IgD-negative memory B cell (primary cell): ENCODE measurements at regions not wholly inside any gene's neighbourhood (a gene's known extent, or its start where the extent isn't known, plus 50 kb on each side); places are given as distances from the start of the nearest gene placed in this dataset.
"Not testable (repeated sequence)": the region's sequence is repeated elsewhere in the genome, so short reads cannot be mapped to it uniquely, and the experiment has no call there.

Experiments used
- H3K27ac Mint-ChIP-seq, 3 donors: one replicate each; pipeline ENCODE4 v1.8.0; 2020 to 2022; ENCODE audit warnings: mild to moderate bottlenecking in 3 of 3, mixed read lengths in 3 of 3, moderate library complexity in 1 of 3
- H3K27me3 Mint-ChIP-seq: one replicate; pipeline ENCODE4 v1.8.0; 2021; ENCODE audit warnings: mixed read lengths
- H3K36me3 Mint-ChIP-seq: one replicate; pipeline ENCODE4 v1.8.0; 2020; ENCODE audit warnings: mild to moderate bottlenecking, mixed read lengths
- H3K4me1 Mint-ChIP-seq, 3 donors: one replicate each; pipeline ENCODE4 v1.8.0; 2020 to 2022; ENCODE audit warnings: mixed read lengths in 3 of 3, mild to moderate bottlenecking in 1 of 3
- H3K4me3 Mint-ChIP-seq, 4 donors: one replicate each; pipeline ENCODE4 v1.8.0; 2020 to 2022; ENCODE audit warnings: mild to moderate bottlenecking in 4 of 4, mixed read lengths in 4 of 4, moderate library complexity in 3 of 4
- H3K9me3 Mint-ChIP-seq, 3 donors: one replicate each; pipeline ENCODE4 v1.8.0; 2020 to 2021; ENCODE audit warnings: mixed read lengths in 3 of 3, mild to moderate bottlenecking in 1 of 3

- H3K27me3 Mint-ChIP-seq, H3K9me3 Mint-ChIP-seq, H3K4me3 Mint-ChIP-seq, H3K4me1 Mint-ChIP-seq, H3K36me3 Mint-ChIP-seq, H3K27ac Mint-ChIP-seq: not testable (repeated sequence)
Observed at GRCh38 chr5:91446880-91447279, 63.8 kb upstream of the ARRDC3 start.

- Mint-ChIP-seq H3K27me3 (no peaks in the 10 kb centered on the region), H3K4me3 (no peak overlapping the region), H3K36me3 (peaks cover 4% of the 10 kb centered on the region), H3K9me3 (peaks cover 3% of the 10 kb centered on the region in 3 donors), H3K4me1 (peaks cover 0 to 2% (median 0%) of the 10 kb centered on the region in 3 donors), H3K27ac (no peak overlapping the region)
Observed at GRCh38 chr5:91443761-91444467, 60.8 kb upstream of the ARRDC3 start.

GRCh38 chr5:91443023-91443422, 59.9 kb upstream of the ARRDC3 start:
- peaks cover 1% of the 10 kb centered on the region for H3K36me3 Mint-ChIP-seq
- H3K4me3 Mint-ChIP-seq = no peak overlapping the region
- no peak overlapping the region for H3K27ac Mint-ChIP-seq
- no peaks in the 10 kb centered on the region for H3K27me3 Mint-ChIP-seq
- peaks cover under 1 to 1% (median under 1%) of the 10 kb centered on the region in 3 donors for H3K9me3 Mint-ChIP-seq
- H3K4me1 Mint-ChIP-seq = peaks cover 0 to 2% (median 0%) of the 10 kb centered on the region in 3 donors

GRCh38 chr5:91441082-91441481, 58.0 kb upstream of the ARRDC3 start:
- H3K36me3 Mint-ChIP-seq = no peaks in the 10 kb centered on the region
- no peak overlapping the region for H3K4me3 Mint-ChIP-seq
- H3K27me3 Mint-ChIP-seq = no peaks in the 10 kb centered on the region
- H3K4me1 Mint-ChIP-seq = peaks cover 0 to 2% (median 0%) of the 10 kb centered on the region in 3 donors
- no peak overlapping the region for H3K27ac Mint-ChIP-seq
- H3K9me3 Mint-ChIP-seq = no peaks in the 10 kb centered on the region

- Mint-ChIP-seq H3K27me3 (no peaks in the 10 kb centered on the region), H3K27ac (no peak overlapping the region), H3K4me3 (no peak overlapping the region), H3K4me1 (peaks cover 0 to 4% (median 2%) of the 10 kb centered on the region in 3 donors), H3K36me3 (peaks cover under 1% of the 10 kb centered on the region), H3K9me3 (no peaks in the 10 kb centered on the region)
Observed at GRCh38 chr5:91438871-91439270, 55.8 kb upstream of the ARRDC3 start.

- Mint-ChIP-seq H3K27ac (no peak overlapping the region), H3K4me3 (no peak overlapping the region), H3K4me1 (peaks cover 0 to 6% (median 2%) of the 10 kb centered on the region in 3 donors), H3K36me3 (peaks cover 2% of the 10 kb centered on the region), H3K9me3 (peaks cover 0 to 1% (median 0%) of the 10 kb centered on the region in 3 donors), H3K27me3 (no peaks in the 10 kb centered on the region)
Observed at GRCh38 chr5:91436241-91436640, 53.1 kb upstream of the ARRDC3 start.

- Mint-ChIP-seq H3K36me3 (peaks cover 2% of the 10 kb centered on the region), H3K27me3 (no peaks in the 10 kb centered on the region), H3K4me3 (no peak overlapping the region), H3K27ac (no peak overlapping the region), H3K4me1 (peaks cover 0 to 6% (median 2%) of the 10 kb centered on the region in 3 donors), H3K9me3 (peaks cover 0 to 1% (median under 1%) of the 10 kb centered on the region in 3 donors)
Observed at GRCh38 chr5:91434348-91434747, 51.2 kb upstream of the ARRDC3 start.

- Mint-ChIP-seq H3K4me1 (peaks cover 0 to 6% (median 2%) of the 10 kb centered on the region in 3 donors), H3K27me3 (no peaks in the 10 kb centered on the region), H3K4me3 (peak overlapping the region in 1 of 4 donors; percentile 31), H3K9me3 (peaks cover 1 to 5% (median 4%) of the 10 kb centered on the region in 3 donors), H3K36me3 (peaks cover 2% of the 10 kb centered on the region), H3K27ac (peak overlapping the region in 1 of 3 donors; percentile 57)
Observed at GRCh38 chr5:91433861-91434260, 50.7 kb upstream of the ARRDC3 start.
